Panc1 (cell line): ENCODE measurements at regions not wholly inside any gene's neighbourhood (a gene's known extent, or its start where the extent isn't known, plus 50 kb on each side); places are given as distances from the start of the nearest gene placed in this dataset.

Experiments used
- ATAC-seq: fragments of 200-7000 bp; cut with Tn5 transposase; 2 replicates; pipeline ENCODE4 v1.9.1; 2020; ENCODE audit warnings: mild to moderate bottlenecking, moderate library complexity
- BruUV-seq: library from RNA; stranded (reverse); fragments of 400-500 nt; replicated peaks from 2 replicates; lab custom pipeline; 2021; lab: Mats Ljungman, UMichigan
- CTCF ChIA-PET: fragments of 300-600 bp; sonication (Branson Sonifier 250); formaldehyde crosslinking; loops from one replicate; lab custom pipeline; 2022; ENCODE audit warnings: antibody characterized with exemption; lab: Charles Lee
- POLR2A ChIA-PET: fragments of 300-600 bp; sonication (Branson Sonifier 250); formaldehyde crosslinking; loops from one replicate; lab custom pipeline; 2022; ENCODE audit warnings: antibody characterized with exemption; lab: Charles Lee
- DNase-seq: peaks from one replicate; pipeline ENCODE4 v3.0.0-alpha.2; 2010; ENCODE audit warnings: low read depth, low spot score
- H3K27ac ChIP-seq: 2 replicates; pipeline ENCODE4 v1.5.1; 2011; ENCODE audit warnings: mild to moderate bottlenecking, low read length, inconsistent platforms
- H3K27me3 ChIP-seq: fragments of 200-500 bp; sonication (Bioruptor generic); 2 replicates; pipeline ENCODE4 v1.6.0; 2014; ENCODE audit warnings: low read length, inconsistent platforms; ENCODE audit not compliant: control insufficient read depth, insufficient read depth
- H3K36me3 ChIP-seq: fragments of 200-500 bp; sonication (Bioruptor generic); 2 replicates; pipeline ENCODE4 v1.5.1; 2014; ENCODE audit warnings: inconsistent platforms, mild to moderate bottlenecking, low read length, moderate library complexity; ENCODE audit not compliant: control insufficient read depth, insufficient read depth
- H3K4me1 ChIP-seq: 2 replicates; pipeline ENCODE4 v1.5.1; 2011; ENCODE audit warnings: inconsistent platforms, mild to moderate bottlenecking, low read length, moderate library complexity; ENCODE audit not compliant: control insufficient read depth, insufficient read depth
- H3K4me3 ChIP-seq, 2 experiments: 2 replicates each; pipeline ENCODE4 v1.5.1; 2011 to 2012; ENCODE audit warnings: low read depth in 2 of 2, low read length in 2 of 2, mild to moderate bottlenecking in 2 of 2, inconsistent platforms in 1 of 2, moderate library complexity in 1 of 2
- H3K9me3 ChIP-seq: fragments of 200-500 bp; sonication (Bioruptor generic); 2 replicates; pipeline ENCODE4 v1.5.1; 2014; ENCODE audit warnings: low read depth, mild to moderate bottlenecking, inconsistent platforms, low read length, moderate library complexity; ENCODE audit not compliant: control insufficient read depth, insufficient read depth
- CTCF ChIP-seq: fragments of 450-650 bp; IDR thresholded peaks from 2 replicates; pipeline ENCODE4 v1.5.1; 2017; ENCODE audit warnings: mild to moderate bottlenecking
- POLR2AphosphoS5 ChIP-seq: IDR thresholded peaks from 2 replicates; pipeline ENCODE4 v1.6.1; 2012; ENCODE audit warnings: mild to moderate bottlenecking, low read depth, low read length, moderate library complexity
- REST ChIP-seq, 2 experiments: IDR thresholded peaks; 2 replicates each; pipeline ENCODE4 v1.6.1; 2011 to 2012; ENCODE audit warnings: low read depth in 2 of 2, control low read depth in 1 of 2, low read length in 1 of 2, mild to moderate bottlenecking in 1 of 2, moderate library complexity in 1 of 2; ENCODE audit not compliant: insufficient read depth in 1 of 2
- SIN3A ChIP-seq: IDR thresholded peaks from 2 replicates; pipeline ENCODE4 v1.6.1; 2012; ENCODE audit warnings: low read depth, mild to moderate bottlenecking, low read length, moderate library complexity, borderline replicate concordance; ENCODE audit not compliant: insufficient read depth
- TCF7L2 ChIP-seq: IDR thresholded peaks from 2 replicates; pipeline ENCODE4 v1.6.1; 2011; ENCODE audit warnings: mild to moderate bottlenecking, low read depth, low read length, inconsistent platforms
- in situ Hi-C: cut with HindIII; loops from 2 replicates; pipeline ENCODE4 v1.10.0; 2016; ENCODE audit warnings: low sequenced_read_pairs, low pct_unique_long_range_greater_than_20kb
- intact Hi-C: fragments of 100-400 bp; cut with micrococcal nuclease; formaldehyde crosslinking; loops from one replicate; pipeline ENCODE4 v1.10.0; 2022; ENCODE audit not compliant: unreplicated experiment

- Histone ChIP-seq H3K27me3 (no peaks in the 10 kb centered on the region), H3K36me3 (no peaks in the 10 kb centered on the region), H3K4me3 (no peak overlapping the region), H3K4me1 (no peaks in the 10 kb centered on the region), H3K9me3 (no peaks in the 10 kb centered on the region), H3K27ac (no peak overlapping the region)
- CTCF ChIA-PET, result no interaction called here
- intact Hi-C loops, result no loop called here
- no peak for ATAC-seq
- in situ Hi-C loops, result no loop called here
- no peak for TF ChIP-seq TCF7L2
- no peak for TF ChIP-seq POLR2AphosphoS5
- TF ChIP-seq SIN3A, result no peak
- TF ChIP-seq CTCF, result no peak
- no peak for TF ChIP-seq REST (IDR thresholded peaks at IDR 0.05; ENCODE audit: insufficient read depth in 1 of 2, low read depth in 2 of 2, low read length in 1 of 2)
- POLR2A ChIA-PET, result no interaction called here
- DNase-seq, result no peak
- no TSS peak for BruUV-seq
Observed at GRCh38 chr4:127425202-127425845, 207.4 kb upstream of the INTU start.

GRCh38 chr4:127425851-127426250 is 206.9 kb upstream of the INTU start:
- ChIA-PET POLR2A (no interaction called here), CTCF (no interaction called here)
- ATAC-seq (no peak), DNase-seq (no peak)
- TF ChIP-seq POLR2AphosphoS5 (no peak), TCF7L2 (no peak), REST (IDR thresholded peaks at IDR 0.05; ENCODE audit: insufficient read depth in 1 of 2, low read depth in 2 of 2, low read length in 1 of 2) (no peak), SIN3A (no peak), CTCF (no peak)
- no peaks in the 10 kb centered on the region for H3K9me3 ChIP-seq
- no peaks in the 10 kb centered on the region for H3K36me3 ChIP-seq
- H3K27ac ChIP-seq, result no peak overlapping the region
- BruUV-seq, result no TSS peak
- intact Hi-C loops (no loop called here), in situ Hi-C loops (no loop called here)
- no peaks in the 10 kb centered on the region for H3K27me3 ChIP-seq
- H3K4me3 ChIP-seq, result no peak overlapping the region
- no peaks in the 10 kb centered on the region for H3K4me1 ChIP-seq
